ENCODE measurements at regions not wholly inside any gene's neighbourhood (a gene's known extent, or its start where the extent isn't known, plus 50 kb on each side); places are given as distances from the start of the nearest gene placed in this dataset.

DNA sequence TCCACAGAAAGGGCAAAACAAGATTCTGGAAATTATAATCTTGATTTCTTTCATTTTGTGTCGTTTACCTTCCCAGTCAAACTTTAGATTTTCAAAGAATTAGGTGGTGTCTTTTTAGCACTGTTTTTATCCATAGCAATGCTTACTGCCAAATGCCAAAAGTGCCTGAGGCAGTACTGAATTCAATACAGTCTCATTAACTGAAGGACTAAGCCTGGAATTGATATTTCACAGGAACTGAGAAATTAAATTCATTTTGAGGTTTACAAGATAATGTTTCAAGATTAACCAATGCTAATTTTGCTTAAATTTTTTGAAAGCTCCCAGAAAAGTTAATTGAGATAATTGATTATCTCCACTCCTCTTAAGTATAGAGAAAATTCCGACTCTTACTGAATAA, 68.8 kb upstream of the ARHGAP24 start:
- DNase-seq: no peak

DNA sequence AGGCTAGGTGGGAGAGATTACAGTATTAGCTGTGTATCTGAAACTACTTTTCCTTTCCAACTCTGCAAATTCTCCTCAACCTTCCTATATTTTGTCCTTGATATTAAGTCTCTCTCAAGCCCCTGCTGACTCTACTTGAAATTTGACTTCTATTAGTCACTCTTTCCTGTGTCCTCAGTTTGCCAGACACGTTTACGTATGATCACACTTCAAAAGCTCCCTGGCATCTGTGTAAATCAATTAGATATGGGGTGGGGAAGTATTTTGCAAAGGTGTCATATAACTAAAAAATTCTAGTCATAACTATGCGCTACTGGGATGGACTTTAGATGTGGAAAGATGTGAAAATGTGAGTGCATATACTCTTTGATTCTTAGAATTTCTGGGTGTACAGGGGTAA, 67.4 kb upstream of the ARHGAP24 start:
- no peak for DNase-seq

- no peak for DNase-seq
Measured at GRCh38 chr4:85408301-85408700, 66.6 kb upstream of the ARHGAP24 start.

- no peak for DNase-seq
Measured at GRCh38 chr4:85409251-85409650, 65.7 kb upstream of the ARHGAP24 start.

- no peak for DNase-seq
Measured at GRCh38 chr4:85411386-85411785, 63.6 kb upstream of the ARHGAP24 start.

DNA sequence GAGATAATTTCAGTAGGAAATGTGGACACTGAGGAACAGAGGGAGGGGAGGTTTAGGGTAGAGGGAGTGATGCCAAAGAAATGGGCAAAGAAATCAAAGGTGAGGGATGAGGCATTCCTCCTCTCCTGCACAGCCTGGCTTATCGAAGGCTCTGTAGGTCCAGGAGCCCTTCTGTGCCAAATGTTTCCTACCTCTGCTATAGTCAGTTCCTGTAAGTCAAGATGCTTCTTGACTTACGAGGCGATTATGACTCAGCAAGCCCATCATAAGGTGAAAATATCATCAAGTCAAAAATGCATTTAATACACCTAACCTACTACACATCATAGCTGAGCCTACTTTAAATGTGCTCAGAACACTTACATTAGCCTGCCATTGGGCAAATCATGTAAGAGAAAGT, 60.0 kb upstream of the ARHGAP24 start:
- DNase-seq: no peak

- no peak for DNase-seq
Measured at GRCh38 chr4:85416094-85416493, 58.9 kb upstream of the ARHGAP24 start.

DNA sequence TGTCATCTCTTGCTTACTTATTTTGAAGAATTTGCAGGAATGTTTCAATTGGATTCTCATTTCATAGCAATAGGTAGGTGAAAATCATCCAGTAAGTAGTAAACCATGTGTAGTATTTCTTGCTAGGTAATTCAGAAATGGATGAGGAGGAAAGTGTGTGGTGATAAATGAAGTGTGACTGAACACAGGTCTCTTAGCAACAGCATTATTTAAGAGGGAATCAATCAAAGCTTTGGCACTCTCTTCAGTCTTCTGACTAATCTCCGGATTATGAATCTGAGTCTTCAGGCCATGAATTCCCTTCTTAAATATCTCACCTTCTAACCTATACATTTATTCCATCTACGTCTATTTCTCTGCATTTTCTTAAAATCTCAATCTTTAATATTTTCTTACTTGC, 55.8 kb upstream of the ARHGAP24 start:
- DNase-seq: no peak

GRCh38 chr4:85420831-85421230, 54.1 kb upstream of the ARHGAP24 start:
- DNase-seq: no peak

DNA sequence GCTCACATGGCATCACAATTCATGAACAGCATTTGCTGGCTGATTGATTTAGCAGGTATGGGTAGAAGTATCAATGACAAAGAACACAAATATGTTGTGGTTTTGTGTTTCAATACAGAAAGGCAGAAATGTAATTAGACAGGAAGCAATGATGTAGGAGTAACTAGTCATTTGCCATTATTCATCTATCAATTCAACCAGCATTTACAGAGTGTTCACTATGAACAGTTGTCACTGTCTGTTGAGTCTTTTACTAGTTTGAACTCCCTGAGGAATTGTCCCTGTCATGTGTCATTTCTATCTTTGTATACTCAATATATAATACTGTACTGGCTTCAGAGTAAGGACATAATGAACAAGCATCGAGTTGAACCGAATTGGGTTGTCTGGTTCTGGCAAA, 51.5 kb upstream of the ARHGAP24 start:
- no peak for DNase-seq
